Type B pancreatic cell (in vitro differentiated cells): ENCODE measurements at regions not wholly inside any gene's neighbourhood (a gene's known extent, or its start where the extent isn't known, plus 50 kb on each side); places are given as distances from the start of the nearest gene placed in this dataset.

Experiments used
- DNase-seq: peaks from one replicate; pipeline ENCODE4 v3.0.0; 2021; ENCODE audit warnings: mixed read lengths; ENCODE audit not compliant: unreplicated experiment; ENCODE audit errors: extremely low spot score
- H3K27ac Mint-ChIP-seq: 2 replicates; pipeline ENCODE4 v1.8.0; 2021; ENCODE audit warnings: mild to moderate bottlenecking, mixed read lengths
- H3K27me3 Mint-ChIP-seq: 2 replicates; pipeline ENCODE4 v1.8.0; 2021; ENCODE audit warnings: mixed read lengths
- H3K36me3 Mint-ChIP-seq: 2 replicates; pipeline ENCODE4 v1.8.0; 2021; ENCODE audit warnings: mixed read lengths
- H3K4me1 Mint-ChIP-seq: one replicate; pipeline ENCODE4 v1.8.0; 2021; ENCODE audit warnings: mixed read lengths; ENCODE audit not compliant: unreplicated experiment
- H3K4me3 Mint-ChIP-seq: 2 replicates; pipeline ENCODE4 v1.8.0; 2021; ENCODE audit warnings: mild to moderate bottlenecking, mixed read lengths
- H3K9me3 Mint-ChIP-seq: 2 replicates; pipeline ENCODE4 v1.8.0; 2021; ENCODE audit warnings: mixed read lengths
- CTCF ChIP-seq: fragments of 200-600 bp; sonication (generic); conservative IDR thresholded peaks from 2 replicates; pipeline ENCODE4 v1.5.0; 2021; ENCODE audit warnings: antibody characterized with exemption, mild to moderate bottlenecking

- no peak overlapping the region for H3K4me3 Mint-ChIP-seq
- H3K27me3 Mint-ChIP-seq = no peaks in the 10 kb centered on the region
- no peaks in the 10 kb centered on the region for H3K9me3 Mint-ChIP-seq
- no peak for DNase-seq
- TF ChIP-seq CTCF = no peak
- H3K27ac Mint-ChIP-seq = no peak overlapping the region
- no peaks in the 10 kb centered on the region for H3K36me3 Mint-ChIP-seq
- H3K4me1 Mint-ChIP-seq = peaks cover 9% of the 10 kb centered on the region
Measured at GRCh38 chr5:93340881-93341280, 240.1 kb downstream of the NR2F1-AS1 start.

GRCh38 chr5:93337138-93337537, 243.9 kb downstream of the NR2F1-AS1 start:
- Mint-ChIP-seq H3K4me1 (peaks cover 3% of the 10 kb centered on the region), H3K4me3 (no peak overlapping the region), H3K9me3 (no peaks in the 10 kb centered on the region), H3K27me3 (no peaks in the 10 kb centered on the region), H3K27ac (no peak overlapping the region), H3K36me3 (no peaks in the 10 kb centered on the region)
- no peak for DNase-seq
- no peak for TF ChIP-seq CTCF

GRCh38 chr5:93336330-93337110, 244.5 kb downstream of the NR2F1-AS1 start:
- Mint-ChIP-seq H3K27me3 (no peaks in the 10 kb centered on the region), H3K36me3 (no peaks in the 10 kb centered on the region), H3K4me1 (no peaks in the 10 kb centered on the region), H3K27ac (no peak overlapping the region), H3K9me3 (no peaks in the 10 kb centered on the region), H3K4me3 (no peak overlapping the region)
- DNase-seq = no peak
- no peak for TF ChIP-seq CTCF

GRCh38 chr5:93331863-93332262, 249.2 kb downstream of the NR2F1-AS1 start:
- TF ChIP-seq CTCF = no peak
- H3K9me3 Mint-ChIP-seq = no peaks in the 10 kb centered on the region
- H3K27me3 Mint-ChIP-seq = no peaks in the 10 kb centered on the region
- H3K36me3 Mint-ChIP-seq = no peaks in the 10 kb centered on the region
- no peaks in the 10 kb centered on the region for H3K4me1 Mint-ChIP-seq
- no peak for DNase-seq
- no peak overlapping the region for H3K4me3 Mint-ChIP-seq
- H3K27ac Mint-ChIP-seq = no peak overlapping the region

GRCh38 chr5:93331241-93331640, 249.8 kb downstream of the NR2F1-AS1 start:
- Mint-ChIP-seq H3K36me3 (no peaks in the 10 kb centered on the region), H3K27me3 (no peaks in the 10 kb centered on the region), H3K4me1 (no peaks in the 10 kb centered on the region), H3K4me3 (no peak overlapping the region), H3K9me3 (no peaks in the 10 kb centered on the region), H3K27ac (no peak overlapping the region)
- DNase-seq = no peak
- TF ChIP-seq CTCF = no peak

- no peaks in the 10 kb centered on the region for H3K27me3 Mint-ChIP-seq
- no peak for DNase-seq
- no peak overlapping the region for H3K27ac Mint-ChIP-seq
- no peaks in the 10 kb centered on the region for H3K36me3 Mint-ChIP-seq
- H3K4me1 Mint-ChIP-seq = no peaks in the 10 kb centered on the region
- no peak for TF ChIP-seq CTCF
- H3K4me3 Mint-ChIP-seq = no peak overlapping the region
- H3K9me3 Mint-ChIP-seq = no peaks in the 10 kb centered on the region
Measured at GRCh38 chr5:93330506-93330905, 250.5 kb downstream of the NR2F1-AS1 start.
